RPMI7951 (cell line): ENCODE measurements at regions not wholly inside any gene's neighbourhood (a gene's known extent, or its start where the extent isn't known, plus 50 kb on each side); places are given as distances from the start of the nearest gene placed in this dataset.
A peak's percentile ranks its signal among the peaks of the same experiment; 100 is the strongest.
"Not testable (repeated sequence)": the region's sequence is repeated elsewhere in the genome, so short reads cannot be mapped to it uniquely, and the experiment has no call there.

Experiments
- DNase-seq: peaks from one replicate; pipeline ENCODE4 v3.0.0-alpha.2; 2012; ENCODE audit warnings: low read depth

- DNase-seq: no peak
Observed at GRCh38 chr7:10767771-10768170, 205.9 kb upstream of the PHF14 start.

GRCh38 chr7:10770176-10770575 lies 203.5 kb upstream of the PHF14 start:
- no peak for DNase-seq

DNA sequence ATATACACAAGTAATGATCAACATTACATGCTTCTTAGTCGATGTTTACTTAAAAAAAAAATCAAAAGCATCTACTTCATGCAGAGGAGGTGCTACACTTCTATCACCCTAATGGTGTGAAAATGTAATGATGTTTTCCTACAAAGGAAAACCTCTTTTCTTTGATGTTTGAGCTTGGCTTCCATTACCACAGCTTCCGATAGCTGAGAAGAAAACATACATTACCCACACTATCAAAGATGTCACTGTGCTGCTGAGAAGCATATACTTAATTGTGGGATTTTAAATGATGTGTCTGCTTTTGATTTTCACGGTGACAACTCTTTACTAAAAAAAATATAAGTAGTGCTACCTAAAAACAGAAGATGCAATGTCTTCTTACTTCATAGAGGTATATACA lies 200.2 kb upstream of the PHF14 start:
- no peak for DNase-seq

DNA sequence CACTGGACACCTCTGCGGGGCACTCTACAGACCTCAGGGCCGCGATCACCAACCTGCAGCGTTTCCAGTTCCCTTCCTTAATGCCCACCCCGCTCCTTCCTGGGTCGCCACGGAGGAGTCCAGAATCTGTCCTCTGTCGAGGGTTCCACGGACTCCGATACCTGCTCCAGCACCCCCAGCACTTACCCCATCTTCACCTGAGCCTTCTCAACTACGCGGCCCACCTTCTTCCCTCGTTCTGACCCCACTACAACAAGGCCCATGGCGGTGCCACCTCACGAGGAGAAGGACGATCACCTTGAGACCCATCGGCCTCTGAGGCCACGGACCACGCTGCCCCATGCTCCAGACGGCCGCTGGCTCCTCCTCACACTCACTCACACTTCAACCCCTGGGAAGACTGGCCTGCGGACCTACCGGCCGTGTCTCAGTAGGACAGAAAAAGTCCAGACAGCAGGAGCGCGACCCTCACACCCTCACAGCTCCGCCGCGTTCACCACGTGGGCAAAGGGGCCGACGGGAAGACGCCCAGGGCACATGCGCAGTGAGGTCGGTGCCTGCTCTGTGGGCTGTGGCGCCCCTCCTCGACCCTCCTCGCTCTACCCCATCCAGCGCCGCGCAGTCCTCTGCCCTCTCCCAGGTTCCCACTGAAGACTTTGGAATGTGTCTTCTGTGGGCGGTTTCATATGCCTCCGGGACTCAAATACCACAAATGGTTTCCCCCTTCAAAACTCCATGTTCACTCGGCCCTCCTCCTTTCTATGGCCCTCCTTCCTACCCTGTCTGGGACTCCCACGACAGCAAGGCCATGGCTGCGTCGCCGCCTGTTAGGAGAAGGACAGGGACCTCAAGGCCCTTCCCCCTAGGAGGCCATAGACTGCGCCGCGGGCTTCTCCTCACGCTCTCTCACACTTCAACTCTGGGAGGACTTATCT lies 193.9 kb upstream of the PHF14 start:
- DNase-seq: no peak

- no peak for DNase-seq
Observed at GRCh38 chr7:10780400-10780747, 193.3 kb upstream of the PHF14 start.

DNA sequence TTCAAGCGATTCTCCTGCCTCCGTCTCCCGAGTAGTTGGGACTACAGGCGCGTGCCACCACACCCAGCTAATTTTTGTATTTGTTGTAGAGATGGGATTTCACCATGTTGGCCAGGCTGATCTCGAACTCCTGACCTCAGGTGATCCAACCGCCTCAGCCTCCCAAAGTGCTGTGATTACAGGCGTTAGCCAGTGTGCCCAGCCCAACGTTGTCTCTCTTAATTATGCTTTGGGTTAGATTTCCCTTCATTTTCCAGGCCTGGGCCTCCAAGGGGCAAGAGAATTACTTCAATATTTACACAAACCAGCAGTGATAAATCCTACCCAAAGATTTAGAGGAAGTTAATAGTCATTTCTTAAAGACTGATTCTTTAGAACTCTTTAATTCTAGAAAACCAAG lies 186.7 kb upstream of the PHF14 start:
- not testable (repeated sequence) for DNase-seq

GRCh38 chr7:10789170-10789569 lies 184.5 kb upstream of the PHF14 start:
- no peak for DNase-seq

DNA sequence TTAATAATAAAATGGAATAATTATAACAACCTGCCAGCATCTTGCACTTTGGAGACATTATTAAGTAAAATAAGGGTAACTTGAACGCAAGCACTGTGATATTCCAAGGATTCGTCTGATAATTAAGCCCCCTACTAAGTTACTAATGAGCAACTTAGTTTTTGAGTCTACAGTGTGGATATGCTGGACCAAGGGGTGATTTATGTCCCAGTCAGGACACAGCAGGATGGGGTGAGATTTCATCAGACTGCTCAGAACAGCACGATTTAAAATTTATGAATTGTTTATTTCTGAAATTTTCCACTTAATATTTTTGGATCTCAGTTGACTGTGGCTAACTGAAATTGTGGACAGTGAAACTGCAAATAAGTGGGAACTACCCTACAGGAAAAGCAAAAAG lies 182.8 kb upstream of the PHF14 start:
- no peak for DNase-seq

DNA sequence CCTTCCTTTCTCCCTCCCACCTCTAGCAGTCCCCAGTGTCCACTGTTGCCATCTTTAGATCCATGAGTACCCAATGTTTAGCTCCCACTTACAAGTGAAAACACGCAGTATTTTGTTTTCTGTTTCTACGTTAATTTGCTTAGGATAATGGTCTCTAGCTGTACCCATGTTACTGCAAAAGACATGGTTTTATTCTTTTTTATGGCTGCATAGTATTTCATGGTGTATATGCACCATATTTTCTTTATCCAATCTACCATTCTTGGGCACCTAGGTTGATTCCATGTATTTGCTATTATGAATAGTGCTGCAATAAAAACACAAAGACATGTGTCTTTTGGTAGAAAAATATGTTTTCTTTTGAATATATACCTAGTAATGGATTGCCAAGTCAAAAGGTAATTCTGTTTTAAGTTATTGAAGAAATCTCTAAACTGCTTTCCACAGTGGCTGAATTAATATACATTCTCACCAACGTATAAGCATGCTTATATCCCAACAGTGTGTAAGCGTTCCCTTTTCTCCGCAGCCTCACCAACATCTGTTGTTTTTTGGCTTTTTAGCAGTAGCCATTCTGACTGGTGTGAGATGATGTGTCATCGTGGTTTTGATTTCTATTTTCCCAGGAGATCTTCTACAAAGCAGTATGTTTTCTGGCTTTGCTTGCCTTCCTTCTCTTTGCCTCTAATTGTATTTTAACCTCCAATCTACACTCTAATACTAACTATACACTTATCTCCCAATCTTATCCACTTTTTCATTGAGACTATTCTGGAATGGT lies 179.5 kb upstream of the PHF14 start:
- DNase-seq: no peak

DNA sequence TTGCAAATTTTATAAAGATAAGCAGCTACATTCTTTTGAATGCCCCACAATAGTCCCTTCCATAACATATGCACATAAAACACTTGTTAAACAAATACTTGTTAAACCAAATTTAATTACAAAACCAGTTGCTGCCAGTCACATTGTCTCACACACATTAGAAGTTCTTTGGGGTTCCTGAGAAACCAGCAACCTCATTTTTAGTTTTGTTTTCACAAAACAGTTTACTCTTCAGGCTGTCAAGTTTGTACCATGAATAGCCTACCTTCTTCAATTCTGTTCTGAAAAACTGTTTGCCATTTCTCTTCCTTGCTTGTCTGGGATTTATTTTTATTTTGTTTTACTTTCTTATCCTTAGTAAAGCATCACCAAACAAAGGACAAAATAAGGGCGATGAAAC lies 176.5 kb upstream of the PHF14 start:
- no peak for DNase-seq

DNA sequence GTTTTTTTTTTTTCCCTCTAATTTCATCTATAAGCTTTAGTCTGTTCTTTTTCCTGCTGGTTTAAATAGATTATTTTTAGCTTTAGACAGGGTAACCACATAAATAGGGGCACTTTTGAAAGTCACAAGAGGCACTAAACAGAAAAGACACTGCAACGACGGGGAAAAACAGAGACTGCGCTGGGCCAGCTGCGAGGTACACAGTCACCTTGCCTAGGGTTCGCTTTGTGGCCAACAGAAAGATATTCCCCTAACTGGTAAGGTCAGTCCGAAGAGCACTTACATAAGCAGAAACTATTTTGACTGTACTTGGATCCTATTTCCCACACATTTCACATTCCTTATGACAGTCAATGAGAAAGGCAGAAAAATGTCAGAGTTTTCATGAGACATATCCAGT lies 175.6 kb upstream of the PHF14 start:
- no peak for DNase-seq

GRCh38 chr7:10799475-10799874 lies 174.2 kb upstream of the PHF14 start:
- DNase-seq: no peak

- DNase-seq: no peak
Observed at GRCh38 chr7:10802011-10802410, 171.7 kb upstream of the PHF14 start.

DNA sequence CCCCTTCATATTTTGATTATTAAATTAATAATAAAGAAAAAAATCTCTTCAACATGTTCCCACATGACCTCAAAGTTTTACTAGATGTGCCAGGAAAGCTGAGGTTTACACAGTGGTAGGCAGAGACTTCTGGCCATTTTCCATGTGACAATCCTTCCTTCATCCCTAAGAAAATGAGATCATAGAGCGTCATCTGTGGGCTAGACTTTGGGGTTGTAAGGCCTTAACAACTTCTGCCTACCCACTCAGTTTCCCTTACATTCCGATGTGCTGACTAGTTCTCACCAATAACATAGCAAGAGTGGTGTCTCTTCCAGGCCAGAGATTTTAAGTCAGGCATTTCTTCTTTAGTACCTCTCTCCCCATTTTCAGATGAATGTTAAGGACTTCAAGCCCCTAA lies 171.1 kb upstream of the PHF14 start:
- peak; percentile 22 for DNase-seq

- DNase-seq: no peak
Observed at GRCh38 chr7:10803720-10804119, 170.0 kb upstream of the PHF14 start.

- DNase-seq: no peak
Observed at GRCh38 chr7:10804770-10805169, 168.9 kb upstream of the PHF14 start.

- DNase-seq: no peak
Observed at GRCh38 chr7:10815546-10815945, 158.1 kb upstream of the PHF14 start.

DNA sequence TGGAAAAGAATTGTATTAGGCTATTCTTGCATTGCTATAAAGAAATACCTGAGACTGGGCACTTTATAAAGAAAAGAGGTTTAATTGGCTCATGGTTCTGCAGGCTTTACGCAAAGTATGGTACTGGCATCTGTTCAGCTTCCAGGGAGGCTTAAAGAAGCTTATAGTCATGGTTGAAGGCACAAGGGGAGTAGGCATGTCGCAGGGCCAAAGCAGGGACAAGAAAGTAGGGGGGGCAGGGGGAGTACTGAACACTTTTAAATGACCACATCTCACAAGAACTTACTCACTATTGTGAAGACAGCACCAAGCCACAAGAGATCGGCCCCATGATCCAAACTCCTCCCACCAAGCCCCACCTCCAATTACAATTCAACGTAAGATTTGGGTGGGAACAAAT lies 152.5 kb upstream of the PHF14 start:
- no peak for DNase-seq

- DNase-seq: no peak
Observed at GRCh38 chr7:10824154-10824553, 149.5 kb upstream of the PHF14 start.

- DNase-seq: no peak
Observed at GRCh38 chr7:10838228-10838627, 135.4 kb upstream of the PHF14 start.

DNA sequence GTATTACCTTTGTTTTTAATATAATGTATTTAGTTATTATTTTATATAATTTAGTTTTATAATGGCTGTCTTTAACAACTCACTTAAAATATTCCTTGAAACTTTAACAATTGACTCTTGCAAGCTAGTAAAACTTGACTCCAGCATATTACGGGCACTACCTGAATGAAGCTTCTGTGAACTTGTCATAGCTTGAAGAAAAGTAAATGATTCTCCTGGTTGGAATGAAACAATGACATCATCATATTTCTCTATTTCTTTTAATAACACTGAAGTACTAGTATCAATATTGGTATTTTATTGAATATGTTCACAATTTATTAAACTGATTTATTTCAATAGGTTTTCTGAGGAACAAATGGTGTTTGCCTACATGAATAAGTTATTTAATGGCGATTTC lies 128.4 kb upstream of the PHF14 start:
- no peak for DNase-seq

DNA sequence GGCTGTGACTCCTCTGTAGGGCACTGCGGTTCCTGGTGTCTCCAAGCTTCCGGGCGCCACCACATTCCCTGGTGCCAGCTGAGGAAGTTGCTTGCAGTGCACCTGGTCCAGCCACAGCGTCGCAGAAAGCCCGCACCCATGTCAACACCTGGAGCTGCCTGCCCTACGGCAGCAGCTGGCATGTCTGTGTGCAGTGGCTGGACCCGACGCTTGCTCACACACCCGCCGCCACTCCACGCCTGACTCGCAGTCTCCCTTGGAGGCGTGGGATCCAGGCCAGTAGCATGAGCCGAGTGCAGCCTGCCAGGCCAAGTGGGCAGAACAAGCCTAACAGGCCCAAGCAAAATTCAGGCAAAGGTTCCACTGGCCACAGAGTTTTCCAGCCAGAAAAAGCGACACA lies 118.1 kb upstream of the PHF14 start:
- DNase-seq: no peak

DNA sequence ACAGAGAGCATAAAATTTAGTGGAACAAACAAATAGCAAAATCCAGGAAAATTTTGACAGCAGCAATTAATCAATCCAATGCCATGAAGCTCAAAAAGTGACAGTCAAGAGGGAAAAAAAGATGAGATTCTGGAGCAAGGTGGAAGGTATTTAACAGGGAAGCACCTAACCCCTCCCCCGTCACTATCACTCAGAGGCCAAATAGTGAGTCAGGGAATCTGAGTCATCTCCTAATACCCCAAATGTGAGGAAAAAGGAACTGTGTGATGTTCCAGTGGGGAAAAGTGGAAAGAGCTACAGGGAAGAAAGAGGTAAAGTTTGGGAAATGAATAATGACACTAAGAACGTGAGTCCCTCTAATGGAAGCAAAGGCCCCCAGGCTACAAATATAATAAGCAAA lies 113.2 kb upstream of the PHF14 start:
- no peak for DNase-seq
